Esophagus muscularis mucosa (tissue), 4 donors: ENCODE measurements at regions not wholly inside any gene's neighbourhood (a gene's known extent, or its start where the extent isn't known, plus 50 kb on each side); places are given as distances from the start of the nearest gene placed in this dataset.

Source experiments
- EP300 ChIP-seq: sonication (generic); formaldehyde crosslinking; IDR thresholded peaks from one replicate; pipeline ENCODE4 v1.6.1; 2017; ENCODE audit warnings: antibody characterized with exemption
- POLR2A ChIP-seq: fragments of 450-650 bp; IDR thresholded peaks from one replicate; pipeline ENCODE4 v1.6.1; 2017; ENCODE audit warnings: antibody characterized with exemption, moderate library complexity, mild to moderate bottlenecking, low read depth
- POLR2AphosphoS5 ChIP-seq, 2 donors: sonication (generic); formaldehyde crosslinking; IDR thresholded peaks; one replicate each; pipeline ENCODE4 v1.6.1; 2017; ENCODE audit warnings: antibody characterized with exemption in 2 of 2
- TF ChIP-seq, protein P1 (sequence below), 3 experiments: fragments of 200-600 bp in 2 of 3; fragments of 450-650 bp in 1 of 3; sonication (generic) in 2 of 3; IDR thresholded peaks; one replicate each; pipeline ENCODE4 v1.5.1; 2017 to 2019; ENCODE audit warnings: antibody characterized with exemption in 3 of 3, mild to moderate bottlenecking in 2 of 3, moderate library complexity in 1 of 3

GRCh38 chr3:35448681-35449080 is 190.6 kb upstream of the ARPP21 start:
- TF ChIP-seq EP300 (no peak), POLR2AphosphoS5 (IDR thresholded peaks at IDR 0.05) (no peak), POLR2A (no peak)
- TF ChIP-seq, protein P1, sequence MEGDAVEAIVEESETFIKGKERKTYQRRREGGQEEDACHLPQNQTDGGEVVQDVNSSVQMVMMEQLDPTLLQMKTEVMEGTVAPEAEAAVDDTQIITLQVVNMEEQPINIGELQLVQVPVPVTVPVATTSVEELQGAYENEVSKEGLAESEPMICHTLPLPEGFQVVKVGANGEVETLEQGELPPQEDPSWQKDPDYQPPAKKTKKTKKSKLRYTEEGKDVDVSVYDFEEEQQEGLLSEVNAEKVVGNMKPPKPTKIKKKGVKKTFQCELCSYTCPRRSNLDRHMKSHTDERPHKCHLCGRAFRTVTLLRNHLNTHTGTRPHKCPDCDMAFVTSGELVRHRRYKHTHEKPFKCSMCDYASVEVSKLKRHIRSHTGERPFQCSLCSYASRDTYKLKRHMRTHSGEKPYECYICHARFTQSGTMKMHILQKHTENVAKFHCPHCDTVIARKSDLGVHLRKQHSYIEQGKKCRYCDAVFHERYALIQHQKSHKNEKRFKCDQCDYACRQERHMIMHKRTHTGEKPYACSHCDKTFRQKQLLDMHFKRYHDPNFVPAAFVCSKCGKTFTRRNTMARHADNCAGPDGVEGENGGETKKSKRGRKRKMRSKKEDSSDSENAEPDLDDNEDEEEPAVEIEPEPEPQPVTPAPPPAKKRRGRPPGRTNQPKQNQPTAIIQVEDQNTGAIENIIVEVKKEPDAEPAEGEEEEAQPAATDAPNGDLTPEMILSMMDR (IDR thresholded peaks at IDR 0.05) = no peak
